ENCODE measurements at regions not wholly inside any gene's neighbourhood (a gene's known extent, or its start where the extent isn't known, plus 50 kb on each side); places are given as distances from the start of the nearest gene placed in this dataset.

GRCh38 chr12:20257311-20257710 is 111.0 kb upstream of the PDE3A start (continued):
- TF ChIP-seq REST (IDR thresholded peaks at IDR 0.05) (no peak), RAD21 (IDR thresholded peaks at IDR 0.05) (no peak), FOXA1 (IDR thresholded peaks at IDR 0.05) (no peak), FOXA2 (IDR thresholded peaks at IDR 0.05) (no peak), SP1 (IDR thresholded peaks at IDR 0.05) (no peak), MAX (IDR thresholded peaks at IDR 0.05) (no peak)

- H3K36me3 ChIP-seq (ENCODE audit: control insufficient read depth in 4 of 4, insufficient read depth in 3 of 4, low read depth in 1 of 4, low read length in 3 of 4), result no peaks in the 10 kb centered on the region
Measured at GRCh38 chr12:20259786-20260185, 108.6 kb upstream of the PDE3A start.

GRCh38 chr12:20260851-20261250 is 107.5 kb upstream of the PDE3A start:
- H3K9ac ChIP-seq (ENCODE audit: low read depth in 1 of 2, low read length in 2 of 2), result no peak overlapping the region
- H3K36me3 ChIP-seq (ENCODE audit: control insufficient read depth in 4 of 4, insufficient read depth in 3 of 4, low read depth in 1 of 4, low read length in 3 of 4), result no peaks in the 10 kb centered on the region
- no peak overlapping the region for H3K27ac ChIP-seq (ENCODE audit: low read depth in 1 of 2, low read length in 2 of 2)
- WGBS, result 69% methylated on average over 4 of the region's 4 CpGs
- no peak overlapping the region for H3K4me3 ChIP-seq (ENCODE audit: low read depth in 1 of 3, low read length in 3 of 3)
- DNase-seq (ENCODE audit: low spot score), result no peak
- no peak for TF ChIP-seq MAX (IDR thresholded peaks at IDR 0.05)
- TF ChIP-seq, protein P1, sequence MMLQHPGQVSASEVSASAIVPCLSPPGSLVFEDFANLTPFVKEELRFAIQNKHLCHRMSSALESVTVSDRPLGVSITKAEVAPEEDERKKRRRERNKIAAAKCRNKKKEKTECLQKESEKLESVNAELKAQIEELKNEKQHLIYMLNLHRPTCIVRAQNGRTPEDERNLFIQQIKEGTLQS (IDR thresholded peaks at IDR 0.05), result no peak
- TF ChIP-seq, protein P2, sequence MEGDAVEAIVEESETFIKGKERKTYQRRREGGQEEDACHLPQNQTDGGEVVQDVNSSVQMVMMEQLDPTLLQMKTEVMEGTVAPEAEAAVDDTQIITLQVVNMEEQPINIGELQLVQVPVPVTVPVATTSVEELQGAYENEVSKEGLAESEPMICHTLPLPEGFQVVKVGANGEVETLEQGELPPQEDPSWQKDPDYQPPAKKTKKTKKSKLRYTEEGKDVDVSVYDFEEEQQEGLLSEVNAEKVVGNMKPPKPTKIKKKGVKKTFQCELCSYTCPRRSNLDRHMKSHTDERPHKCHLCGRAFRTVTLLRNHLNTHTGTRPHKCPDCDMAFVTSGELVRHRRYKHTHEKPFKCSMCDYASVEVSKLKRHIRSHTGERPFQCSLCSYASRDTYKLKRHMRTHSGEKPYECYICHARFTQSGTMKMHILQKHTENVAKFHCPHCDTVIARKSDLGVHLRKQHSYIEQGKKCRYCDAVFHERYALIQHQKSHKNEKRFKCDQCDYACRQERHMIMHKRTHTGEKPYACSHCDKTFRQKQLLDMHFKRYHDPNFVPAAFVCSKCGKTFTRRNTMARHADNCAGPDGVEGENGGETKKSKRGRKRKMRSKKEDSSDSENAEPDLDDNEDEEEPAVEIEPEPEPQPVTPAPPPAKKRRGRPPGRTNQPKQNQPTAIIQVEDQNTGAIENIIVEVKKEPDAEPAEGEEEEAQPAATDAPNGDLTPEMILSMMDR (IDR thresholded peaks at IDR 0.05; ENCODE audit: low read depth, low read length, missing input control), result no peak
- TF ChIP-seq JUND (IDR thresholded peaks at IDR 0.05), result no peak
- TF ChIP-seq REST (IDR thresholded peaks at IDR 0.05), result no peak
- no peak for TF ChIP-seq GABPA (IDR thresholded peaks at IDR 0.05 in 1 of 2, conservative IDR thresholded peaks at IDR 0.05 in 1 of 2)
- no peak for TF ChIP-seq HNF4G (IDR thresholded peaks at IDR 0.05)
- TF ChIP-seq, protein P3, sequence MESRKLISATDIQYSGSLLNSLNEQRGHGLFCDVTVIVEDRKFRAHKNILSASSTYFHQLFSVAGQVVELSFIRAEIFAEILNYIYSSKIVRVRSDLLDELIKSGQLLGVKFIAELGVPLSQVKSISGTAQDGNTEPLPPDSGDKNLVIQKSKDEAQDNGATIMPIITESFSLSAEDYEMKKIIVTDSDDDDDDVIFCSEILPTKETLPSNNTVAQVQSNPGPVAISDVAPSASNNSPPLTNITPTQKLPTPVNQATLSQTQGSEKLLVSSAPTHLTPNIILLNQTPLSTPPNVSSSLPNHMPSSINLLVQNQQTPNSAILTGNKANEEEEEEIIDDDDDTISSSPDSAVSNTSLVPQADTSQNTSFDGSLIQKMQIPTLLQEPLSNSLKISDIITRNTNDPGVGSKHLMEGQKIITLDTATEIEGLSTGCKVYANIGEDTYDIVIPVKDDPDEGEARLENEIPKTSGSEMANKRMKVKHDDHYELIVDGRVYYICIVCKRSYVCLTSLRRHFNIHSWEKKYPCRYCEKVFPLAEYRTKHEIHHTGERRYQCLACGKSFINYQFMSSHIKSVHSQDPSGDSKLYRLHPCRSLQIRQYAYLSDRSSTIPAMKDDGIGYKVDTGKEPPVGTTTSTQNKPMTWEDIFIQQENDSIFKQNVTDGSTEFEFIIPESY (IDR thresholded peaks at IDR 0.05), result no peak
- no peak for TF ChIP-seq YY1 (IDR thresholded peaks at IDR 0.05)
- no peak for TF ChIP-seq NR2F2 (IDR thresholded peaks at IDR 0.05)
- H3K27me3 ChIP-seq (ENCODE audit: control insufficient read depth in 4 of 4, insufficient read depth in 4 of 4, low read length in 3 of 4), result no peaks in the 10 kb centered on the region
- H3K4me1 ChIP-seq (ENCODE audit: control insufficient read depth in 4 of 4, insufficient read depth in 4 of 4, low read length in 3 of 4), result no peaks in the 10 kb centered on the region
- no peaks in the 10 kb centered on the region for H3K9me3 ChIP-seq (ENCODE audit: control insufficient read depth in 4 of 4, low read length in 3 of 4)

More at GRCh38 chr12:20259786-20260185, 108.6 kb upstream of the PDE3A start:
- WGBS, result 86% methylated on average over 2 of the region's 2 CpGs
- no peak for DNase-seq (ENCODE audit: low spot score)
- no peak overlapping the region for H3K4me3 ChIP-seq (ENCODE audit: low read depth in 1 of 3, low read length in 3 of 3)
- H3K9ac ChIP-seq (ENCODE audit: low read depth in 1 of 2, low read length in 2 of 2), result no peak overlapping the region
- H3K9me3 ChIP-seq (ENCODE audit: control insufficient read depth in 4 of 4, low read length in 3 of 4), result no peaks in the 10 kb centered on the region
- H3K27me3 ChIP-seq (ENCODE audit: control insufficient read depth in 4 of 4, insufficient read depth in 4 of 4, low read length in 3 of 4), result no peaks in the 10 kb centered on the region
- no peak overlapping the region for H3K27ac ChIP-seq (ENCODE audit: low read depth in 1 of 2, low read length in 2 of 2)
- TF ChIP-seq FOXA1 (IDR thresholded peaks at IDR 0.05) (no peak), SP1 (IDR thresholded peaks at IDR 0.05) (no peak)
- H3K4me1 ChIP-seq (ENCODE audit: control insufficient read depth in 4 of 4, insufficient read depth in 4 of 4, low read length in 3 of 4), result no peaks in the 10 kb centered on the region
